PFSK-1 (cell line): ENCODE measurements at regions not wholly inside any gene's neighbourhood (a gene's known extent, or its start where the extent isn't known, plus 50 kb on each side); places are given as distances from the start of the nearest gene placed in this dataset.

Experiments used
- FOXP2 ChIP-seq: optimal IDR thresholded peaks from 2 replicates; pipeline ENCODE3; 2011; ENCODE audit warnings: borderline replicate concordance, control low read depth, inconsistent platforms; ENCODE audit not compliant: insufficient read depth; ENCODE audit errors: extremely low read length, extremely low read depth
- POLR2AphosphoS5 ChIP-seq: IDR thresholded peaks from 2 replicates; pipeline ENCODE4 v1.6.1; 2012; ENCODE audit warnings: low read depth, mild to moderate bottlenecking, control low read depth, low read length, moderate library complexity
- SIN3A ChIP-seq: IDR thresholded peaks from 2 replicates; pipeline ENCODE4 v1.6.1; 2012; ENCODE audit warnings: mild to moderate bottlenecking, low read length, moderate library complexity, borderline replicate concordance; ENCODE audit not compliant: insufficient read depth
- TAF1 ChIP-seq: IDR thresholded peaks from 2 replicates; pipeline ENCODE4 v1.6.1; 2012; ENCODE audit warnings: low read length, control low read depth, borderline replicate concordance; ENCODE audit not compliant: insufficient read depth
- TF ChIP-seq, protein P1 (sequence below), 2 experiments: IDR thresholded peaks; 2 replicates each; pipeline versions ENCODE4 v1.6.1 to v1.8.0; 2011 to 2012; ENCODE audit warnings: low read depth in 2 of 2, low read length in 2 of 2, control low read depth in 1 of 2, inconsistent platforms in 1 of 2, mild to moderate bottlenecking in 1 of 2, moderate library complexity in 1 of 2; ENCODE audit not compliant: insufficient read depth in 1 of 2

- TF ChIP-seq, protein P1, sequence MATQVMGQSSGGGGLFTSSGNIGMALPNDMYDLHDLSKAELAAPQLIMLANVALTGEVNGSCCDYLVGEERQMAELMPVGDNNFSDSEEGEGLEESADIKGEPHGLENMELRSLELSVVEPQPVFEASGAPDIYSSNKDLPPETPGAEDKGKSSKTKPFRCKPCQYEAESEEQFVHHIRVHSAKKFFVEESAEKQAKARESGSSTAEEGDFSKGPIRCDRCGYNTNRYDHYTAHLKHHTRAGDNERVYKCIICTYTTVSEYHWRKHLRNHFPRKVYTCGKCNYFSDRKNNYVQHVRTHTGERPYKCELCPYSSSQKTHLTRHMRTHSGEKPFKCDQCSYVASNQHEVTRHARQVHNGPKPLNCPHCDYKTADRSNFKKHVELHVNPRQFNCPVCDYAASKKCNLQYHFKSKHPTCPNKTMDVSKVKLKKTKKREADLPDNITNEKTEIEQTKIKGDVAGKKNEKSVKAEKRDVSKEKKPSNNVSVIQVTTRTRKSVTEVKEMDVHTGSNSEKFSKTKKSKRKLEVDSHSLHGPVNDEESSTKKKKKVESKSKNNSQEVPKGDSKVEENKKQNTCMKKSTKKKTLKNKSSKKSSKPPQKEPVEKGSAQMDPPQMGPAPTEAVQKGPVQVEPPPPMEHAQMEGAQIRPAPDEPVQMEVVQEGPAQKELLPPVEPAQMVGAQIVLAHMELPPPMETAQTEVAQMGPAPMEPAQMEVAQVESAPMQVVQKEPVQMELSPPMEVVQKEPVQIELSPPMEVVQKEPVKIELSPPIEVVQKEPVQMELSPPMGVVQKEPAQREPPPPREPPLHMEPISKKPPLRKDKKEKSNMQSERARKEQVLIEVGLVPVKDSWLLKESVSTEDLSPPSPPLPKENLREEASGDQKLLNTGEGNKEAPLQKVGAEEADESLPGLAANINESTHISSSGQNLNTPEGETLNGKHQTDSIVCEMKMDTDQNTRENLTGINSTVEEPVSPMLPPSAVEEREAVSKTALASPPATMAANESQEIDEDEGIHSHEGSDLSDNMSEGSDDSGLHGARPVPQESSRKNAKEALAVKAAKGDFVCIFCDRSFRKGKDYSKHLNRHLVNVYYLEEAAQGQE (IDR thresholded peaks at IDR 0.05; ENCODE audit: insufficient read depth in 1 of 2, low read depth in 2 of 2, low read length in 2 of 2), result no peak
- TF ChIP-seq TAF1, result no peak
- no peak for TF ChIP-seq POLR2AphosphoS5
- TF ChIP-seq FOXP2, result no peak
- TF ChIP-seq SIN3A, result no peak
These were observed 557.9 kb downstream of the UQCRFS1 start for GRCh38 chr19:28655054-28655453.

DNA sequence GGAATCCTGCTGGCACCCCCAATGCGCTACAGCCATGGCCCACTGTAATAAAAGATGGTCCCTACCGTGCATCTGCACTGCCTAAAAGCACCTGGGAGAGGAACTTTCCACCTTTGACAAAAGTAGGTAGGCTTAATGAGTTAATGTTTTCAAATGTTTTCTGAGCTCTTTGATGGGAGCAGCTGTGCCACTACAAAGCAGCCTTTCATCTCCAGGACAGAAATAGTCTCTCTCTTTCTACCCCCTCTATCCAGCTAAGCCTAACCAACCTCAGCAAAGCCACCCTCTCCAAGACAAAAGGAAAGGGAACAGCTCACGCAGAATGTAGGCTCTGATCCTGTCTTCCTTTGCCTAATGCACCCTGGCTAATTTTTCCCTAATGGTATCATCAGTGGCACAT is 560.2 kb downstream of the UQCRFS1 start:
- no peak for TF ChIP-seq POLR2AphosphoS5
- no peak for TF ChIP-seq TAF1
- TF ChIP-seq FOXP2, result no peak
- TF ChIP-seq SIN3A, result no peak
- TF ChIP-seq, protein P1 (IDR thresholded peaks at IDR 0.05; ENCODE audit: insufficient read depth in 1 of 2, low read depth in 2 of 2, low read length in 2 of 2), result no peak

- TF ChIP-seq, protein P1 (IDR thresholded peaks at IDR 0.05; ENCODE audit: insufficient read depth in 1 of 2, low read depth in 2 of 2, low read length in 2 of 2), result no peak
- TF ChIP-seq POLR2AphosphoS5, result no peak
- no peak for TF ChIP-seq TAF1
- TF ChIP-seq FOXP2, result no peak
- no peak for TF ChIP-seq SIN3A
These were observed 566.3 kb downstream of the UQCRFS1 start for GRCh38 chr19:28646629-28647028.

- TF ChIP-seq TAF1 (no peak), POLR2AphosphoS5 (no peak), FOXP2 (no peak), SIN3A (no peak)
- TF ChIP-seq, protein P1 (IDR thresholded peaks at IDR 0.05; ENCODE audit: insufficient read depth in 1 of 2, low read depth in 2 of 2, low read length in 2 of 2), result no peak
These were observed 568.7 kb downstream of the UQCRFS1 start for GRCh38 chr19:28644169-28644775.
